Liver (tissue), 7 donors: ENCODE measurements at regions not wholly inside any gene's neighbourhood (a gene's known extent, or its start where the extent isn't known, plus 50 kb on each side); places are given as distances from the start of the nearest gene placed in this dataset.

Source experiments
- DNase-seq: peaks from one replicate; pipeline ENCODE4 v3.0.0-alpha.2; 2017; ENCODE audit warnings: low spot score
- H3K27ac ChIP-seq, 2 donors: one replicate each; pipeline ENCODE4 v1.7.0; 2013; ENCODE audit warnings: inconsistent platforms in 2 of 2, low read length in 2 of 2, control low read depth in 1 of 2, low read depth in 1 of 2, mild to moderate bottlenecking in 1 of 2
- H3K27me3 ChIP-seq, 4 donors: one replicate each; pipeline versions ENCODE4 v1.6.1 to v1.7.0; 2013; ENCODE audit warnings: low read length in 3 of 4, inconsistent platforms in 1 of 4, mild to moderate bottlenecking in 1 of 4, moderate library complexity in 1 of 4; ENCODE audit not compliant: control insufficient read depth in 4 of 4, insufficient read depth in 4 of 4
- H3K36me3 ChIP-seq, 4 donors: one replicate each; pipeline versions ENCODE4 v1.6.1 to v1.7.0; 2013; ENCODE audit warnings: low read length in 3 of 4, mild to moderate bottlenecking in 3 of 4, low read depth in 1 of 4, moderate library complexity in 1 of 4; ENCODE audit not compliant: control insufficient read depth in 4 of 4, insufficient read depth in 3 of 4
- H3K4me1 ChIP-seq, 4 donors: one replicate each; pipeline versions ENCODE4 v1.6.1 to v1.7.0; 2013; ENCODE audit warnings: low read length in 3 of 4, mild to moderate bottlenecking in 3 of 4, moderate library complexity in 1 of 4; ENCODE audit not compliant: control insufficient read depth in 4 of 4, insufficient read depth in 4 of 4
- H3K4me3 ChIP-seq, 3 donors: one replicate each; pipeline versions ENCODE4 v1.6.1 to v1.7.0; 2013; ENCODE audit warnings: low read length in 3 of 3, control low read depth in 1 of 3, low read depth in 1 of 3, mild to moderate bottlenecking in 1 of 3
- H3K9ac ChIP-seq, 2 donors: one replicate each; pipeline ENCODE4 v1.7.0; 2013; ENCODE audit warnings: low read length in 2 of 2, mild to moderate bottlenecking in 2 of 2, moderate library complexity in 2 of 2, control low read depth in 1 of 2, low read depth in 1 of 2
- H3K9me3 ChIP-seq, 4 donors: one replicate each; pipeline versions ENCODE4 v1.6.1 to v1.7.0; 2013; ENCODE audit warnings: low read length in 3 of 4; ENCODE audit not compliant: control insufficient read depth in 4 of 4
- EGR1 ChIP-seq, 2 donors: IDR thresholded peaks; 2 replicates each; pipeline ENCODE4 v1.6.1; 2016 to 2018; ENCODE audit warnings: antibody characterized with exemption in 2 of 2, low read depth in 2 of 2
- FOXA1 ChIP-seq: IDR thresholded peaks from 2 replicates; pipeline ENCODE4 v1.6.1; 2016; ENCODE audit warnings: antibody characterized with exemption
- FOXA2 ChIP-seq: IDR thresholded peaks from 2 replicates; pipeline ENCODE4 v1.6.1; 2016; ENCODE audit warnings: antibody characterized with exemption
- GABPA ChIP-seq, 2 donors: IDR thresholded peaks in 1 of 2; conservative IDR thresholded peaks in 1 of 2; 2 replicates each; pipeline ENCODE4 v1.6.1; 2016; ENCODE audit warnings: antibody characterized with exemption in 2 of 2, mild to moderate bottlenecking in 1 of 2, moderate library complexity in 1 of 2
- HNF4A ChIP-seq, 2 donors: conservative IDR thresholded peaks; 2 replicates each; pipeline ENCODE4 v1.6.1; 2016; ENCODE audit warnings: antibody characterized with exemption in 2 of 2, mild to moderate bottlenecking in 2 of 2
- HNF4G ChIP-seq: IDR thresholded peaks from 2 replicates; pipeline ENCODE4 v1.6.1; 2016; ENCODE audit warnings: antibody characterized with exemption
- JUND ChIP-seq, 2 donors: IDR thresholded peaks; 2 replicates each; pipeline ENCODE4 v1.6.1; 2016; ENCODE audit warnings: antibody characterized with exemption in 2 of 2
- NR2F2 ChIP-seq: IDR thresholded peaks from 2 replicates; pipeline ENCODE4 v1.6.1; 2016; ENCODE audit warnings: antibody characterized with exemption
- RAD21 ChIP-seq, 2 donors: IDR thresholded peaks; 2 replicates each; pipeline ENCODE4 v1.6.1; 2016; ENCODE audit warnings: antibody characterized with exemption in 2 of 2, mild to moderate bottlenecking in 2 of 2
- RXRA ChIP-seq, 2 donors: IDR thresholded peaks; 2 replicates each; pipeline ENCODE4 v1.6.1; 2017 to 2018; ENCODE audit warnings: antibody characterized with exemption in 2 of 2, mild to moderate bottlenecking in 1 of 2
- SP1 ChIP-seq: IDR thresholded peaks from 2 replicates; pipeline ENCODE4 v1.6.1; 2018; ENCODE audit warnings: antibody characterized with exemption, mild to moderate bottlenecking
- TAF1 ChIP-seq: conservative IDR thresholded peaks from 2 replicates; pipeline ENCODE4 v1.6.1; 2016; ENCODE audit warnings: antibody characterized with exemption, mild to moderate bottlenecking
- YY1 ChIP-seq: IDR thresholded peaks from 2 replicates; pipeline ENCODE4 v1.6.1; 2016; ENCODE audit warnings: antibody characterized with exemption, mild to moderate bottlenecking
- WGBS: extraction: QIAGEN DNeasy Blood & Tissue Kit; methylation state at CpG from one replicate; pipeline ENCODE4 v1.1.7; 2013; 5-methylcytosine and 5-hydroxymethylcytosine counted together
- TF ChIP-seq, protein P1 (sequence below): IDR thresholded peaks from 2 replicates; pipeline ENCODE4 v1.6.1; 2016; ENCODE audit warnings: antibody characterized with exemption
- TF ChIP-seq, protein P2 (sequence below): IDR thresholded peaks from 2 replicates; pipeline ENCODE4 v1.6.1; 2016; ENCODE audit warnings: antibody characterized with exemption, mild to moderate bottlenecking
- TF ChIP-seq, protein P3 (sequence below): IDR thresholded peaks from 2 replicates; pipeline ENCODE4 v1.6.1; 2016; ENCODE audit warnings: antibody characterized with exemption
- TF ChIP-seq, protein P4 (sequence below): IDR thresholded peaks from 2 replicates; pipeline ENCODE4 v1.6.1; 2016; ENCODE audit warnings: antibody characterized with exemption
- donor health status: healthy.
- donor health status: healthy.
- donor health status: healthy.
- donor health status: healthy.

DNA sequence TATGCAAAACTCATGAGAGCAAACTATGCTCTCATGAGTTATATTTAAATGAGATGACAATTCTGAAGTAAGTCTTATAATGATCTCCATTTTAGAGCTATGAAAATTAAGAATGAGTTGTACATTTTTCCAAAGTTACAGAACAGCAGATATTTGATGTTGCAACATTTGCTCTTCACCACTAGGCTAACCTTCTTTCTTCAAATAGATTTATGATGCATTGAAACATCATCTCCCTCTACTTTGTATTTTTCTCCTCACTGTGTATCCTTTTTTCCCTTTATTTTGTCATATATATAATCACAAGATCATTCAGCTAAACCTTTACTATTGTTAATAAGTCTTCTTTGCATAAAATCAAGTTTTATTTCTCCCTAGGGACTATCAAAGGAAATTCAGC, 497.7 kb upstream of the TYRP1 start:
- H3K4me3 ChIP-seq = no peak overlapping the region
- DNase-seq = no peak
- no peaks in the 10 kb centered on the region for H3K27me3 ChIP-seq
- H3K9ac ChIP-seq = no peak overlapping the region
- H3K4me1 ChIP-seq = no peaks in the 10 kb centered on the region
- no peaks in the 10 kb centered on the region for H3K9me3 ChIP-seq
- TF ChIP-seq, protein P1, sequence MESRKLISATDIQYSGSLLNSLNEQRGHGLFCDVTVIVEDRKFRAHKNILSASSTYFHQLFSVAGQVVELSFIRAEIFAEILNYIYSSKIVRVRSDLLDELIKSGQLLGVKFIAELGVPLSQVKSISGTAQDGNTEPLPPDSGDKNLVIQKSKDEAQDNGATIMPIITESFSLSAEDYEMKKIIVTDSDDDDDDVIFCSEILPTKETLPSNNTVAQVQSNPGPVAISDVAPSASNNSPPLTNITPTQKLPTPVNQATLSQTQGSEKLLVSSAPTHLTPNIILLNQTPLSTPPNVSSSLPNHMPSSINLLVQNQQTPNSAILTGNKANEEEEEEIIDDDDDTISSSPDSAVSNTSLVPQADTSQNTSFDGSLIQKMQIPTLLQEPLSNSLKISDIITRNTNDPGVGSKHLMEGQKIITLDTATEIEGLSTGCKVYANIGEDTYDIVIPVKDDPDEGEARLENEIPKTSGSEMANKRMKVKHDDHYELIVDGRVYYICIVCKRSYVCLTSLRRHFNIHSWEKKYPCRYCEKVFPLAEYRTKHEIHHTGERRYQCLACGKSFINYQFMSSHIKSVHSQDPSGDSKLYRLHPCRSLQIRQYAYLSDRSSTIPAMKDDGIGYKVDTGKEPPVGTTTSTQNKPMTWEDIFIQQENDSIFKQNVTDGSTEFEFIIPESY = no peak
- TF ChIP-seq RXRA (IDR thresholded peaks at IDR 0.05) (no peak), GABPA (IDR thresholded peaks at IDR 0.05 in 1 of 2, conservative IDR thresholded peaks at IDR 0.05 in 1 of 2) (no peak), HNF4A (conservative IDR thresholded peaks at IDR 0.05) (no peak), FOXA1 (no peak), EGR1 (IDR thresholded peaks at IDR 0.05; ENCODE audit: low read depth in 2 of 2) (no peak), JUND (IDR thresholded peaks at IDR 0.05) (no peak), FOXA2 (no peak), TAF1 (no peak), HNF4G (no peak), YY1 (no peak), RAD21 (IDR thresholded peaks at IDR 0.05) (no peak), NR2F2 (no peak), SP1 (no peak)
- TF ChIP-seq, protein P2, sequence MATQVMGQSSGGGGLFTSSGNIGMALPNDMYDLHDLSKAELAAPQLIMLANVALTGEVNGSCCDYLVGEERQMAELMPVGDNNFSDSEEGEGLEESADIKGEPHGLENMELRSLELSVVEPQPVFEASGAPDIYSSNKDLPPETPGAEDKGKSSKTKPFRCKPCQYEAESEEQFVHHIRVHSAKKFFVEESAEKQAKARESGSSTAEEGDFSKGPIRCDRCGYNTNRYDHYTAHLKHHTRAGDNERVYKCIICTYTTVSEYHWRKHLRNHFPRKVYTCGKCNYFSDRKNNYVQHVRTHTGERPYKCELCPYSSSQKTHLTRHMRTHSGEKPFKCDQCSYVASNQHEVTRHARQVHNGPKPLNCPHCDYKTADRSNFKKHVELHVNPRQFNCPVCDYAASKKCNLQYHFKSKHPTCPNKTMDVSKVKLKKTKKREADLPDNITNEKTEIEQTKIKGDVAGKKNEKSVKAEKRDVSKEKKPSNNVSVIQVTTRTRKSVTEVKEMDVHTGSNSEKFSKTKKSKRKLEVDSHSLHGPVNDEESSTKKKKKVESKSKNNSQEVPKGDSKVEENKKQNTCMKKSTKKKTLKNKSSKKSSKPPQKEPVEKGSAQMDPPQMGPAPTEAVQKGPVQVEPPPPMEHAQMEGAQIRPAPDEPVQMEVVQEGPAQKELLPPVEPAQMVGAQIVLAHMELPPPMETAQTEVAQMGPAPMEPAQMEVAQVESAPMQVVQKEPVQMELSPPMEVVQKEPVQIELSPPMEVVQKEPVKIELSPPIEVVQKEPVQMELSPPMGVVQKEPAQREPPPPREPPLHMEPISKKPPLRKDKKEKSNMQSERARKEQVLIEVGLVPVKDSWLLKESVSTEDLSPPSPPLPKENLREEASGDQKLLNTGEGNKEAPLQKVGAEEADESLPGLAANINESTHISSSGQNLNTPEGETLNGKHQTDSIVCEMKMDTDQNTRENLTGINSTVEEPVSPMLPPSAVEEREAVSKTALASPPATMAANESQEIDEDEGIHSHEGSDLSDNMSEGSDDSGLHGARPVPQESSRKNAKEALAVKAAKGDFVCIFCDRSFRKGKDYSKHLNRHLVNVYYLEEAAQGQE = no peak
- TF ChIP-seq, protein P3, sequence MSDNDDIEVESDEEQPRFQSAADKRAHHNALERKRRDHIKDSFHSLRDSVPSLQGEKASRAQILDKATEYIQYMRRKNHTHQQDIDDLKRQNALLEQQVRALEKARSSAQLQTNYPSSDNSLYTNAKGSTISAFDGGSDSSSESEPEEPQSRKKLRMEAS = no peak
- TF ChIP-seq, protein P4, sequence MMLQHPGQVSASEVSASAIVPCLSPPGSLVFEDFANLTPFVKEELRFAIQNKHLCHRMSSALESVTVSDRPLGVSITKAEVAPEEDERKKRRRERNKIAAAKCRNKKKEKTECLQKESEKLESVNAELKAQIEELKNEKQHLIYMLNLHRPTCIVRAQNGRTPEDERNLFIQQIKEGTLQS = no peak
- H3K27ac ChIP-seq = no peak overlapping the region
- H3K36me3 ChIP-seq = no peaks in the 10 kb centered on the region

DNA sequence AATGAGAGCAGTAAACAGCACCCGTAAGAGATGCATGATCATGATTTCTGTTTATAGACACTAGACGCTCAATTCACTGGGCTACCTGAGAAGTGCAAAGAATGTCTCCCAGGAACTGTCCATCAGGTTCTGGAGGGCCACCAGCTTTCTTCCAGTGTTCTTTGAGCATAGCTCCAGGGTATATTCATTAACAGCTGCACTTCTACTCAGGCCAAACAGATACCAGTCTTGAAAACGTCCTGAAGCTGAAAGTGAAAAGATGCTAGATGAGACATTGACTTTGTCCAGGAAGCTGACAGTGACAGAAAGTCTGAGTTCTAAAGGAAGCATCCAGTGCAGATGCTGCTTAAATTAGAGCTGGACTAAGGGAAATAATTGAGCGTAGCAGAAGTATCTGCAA, 488.7 kb upstream of the TYRP1 start:
- H3K36me3 ChIP-seq = no peaks in the 10 kb centered on the region
- H3K9me3 ChIP-seq = no peaks in the 10 kb centered on the region
- 55% methylated on average over 4 of the region's 4 CpGs for WGBS
- TF ChIP-seq JUND (IDR thresholded peaks at IDR 0.05) (no peak), NR2F2 (no peak), SP1 (no peak)
- TF ChIP-seq, protein P3 = no peak
- no peaks in the 10 kb centered on the region for H3K4me1 ChIP-seq
- no peak overlapping the region for H3K9ac ChIP-seq
- no peaks in the 10 kb centered on the region for H3K27me3 ChIP-seq
- no peak for DNase-seq
- H3K4me3 ChIP-seq = no peak overlapping the region
- H3K27ac ChIP-seq = no peak overlapping the region
